HepG2 (cell line): ENCODE measurements at regions not wholly inside any gene's neighbourhood (a gene's known extent, or its start where the extent isn't known, plus 50 kb on each side); places are given as distances from the start of the nearest gene placed in this dataset.

Experiments used
- ATAC-seq: fragments of 200-7000 bp; cut with Tn5 transposase; 3 replicates; pipeline ENCODE4 v1.9.1; 2020; ENCODE audit warnings: mild to moderate bottlenecking, moderate library complexity
- BruUV-seq: library from RNA; stranded (reverse); fragments of 400-500 nt; replicated peaks from 2 replicates; lab custom pipeline; 2021; lab: Mats Ljungman, UMichigan
- CTCF ChIA-PET: fragments of 300-600 bp; formaldehyde crosslinking; extraction: SDS; loops from one replicate; lab custom pipeline; 2021; ENCODE audit warnings: low total read pairs, inconsistent platforms, low intra/inter-chr PET ratio; lab: Yijun Ruan, JAX
- POLR2A ChIA-PET: fragments of 350-600 bp; sonication (Branson Sonifier 250); formaldehyde crosslinking; loops from one replicate; lab custom pipeline; 2020; ENCODE audit warnings: antibody characterized with exemption, inconsistent platforms; lab: Yijun Ruan, JAX
- DNase-seq: peaks from one replicate; pipeline ENCODE4 v3.0.0-alpha.2; 2015; ENCODE audit warnings: low spot score
- FAIRE-seq: peaks from 3 replicates; lab custom pipeline; 2011; peaks lifted over from hg19 to GRCh38; lab: Jason Lieb, UNC
- H2AFZ ChIP-seq: one replicate; pipeline ENCODE4 v1.6.1; 2011; ENCODE audit warnings: low read length, inconsistent platforms
- H3K27ac ChIP-seq: fragments of 300-600 bp; 3 replicates; pipeline ENCODE4 v1.8.0; 2011; ENCODE audit warnings: mixed run types, mild to moderate bottlenecking, mixed read lengths, low read length, inconsistent platforms; ENCODE audit not compliant: insufficient read depth; ENCODE audit errors: extremely low read length
- H3K27me3 ChIP-seq, 2 experiments: fragments of 200-600 bp in 1 of 2; 2 replicates in 1 of 2; 3 replicates in 1 of 2; pipeline versions ENCODE4 v1.6.0 to v1.8.0; 2011; ENCODE audit warnings: low read length in 2 of 2, mild to moderate bottlenecking in 2 of 2, moderate library complexity in 2 of 2, inconsistent platforms in 1 of 2; ENCODE audit not compliant: insufficient read depth in 2 of 2, control insufficient read depth in 1 of 2
- H3K36me3 ChIP-seq, 2 experiments: fragments of 200-600 bp in 1 of 2; replicated peaks in 1 of 2; 2 replicates in 1 of 2; 3 replicates in 1 of 2; pipeline versions ENCODE4 v1.5.1 to v1.8.0; 2011; ENCODE audit warnings: low read length in 2 of 2, inconsistent platforms in 1 of 2; ENCODE audit not compliant: insufficient read depth in 2 of 2, control insufficient read depth in 1 of 2
- H3K4me1 ChIP-seq: 2 replicates; pipeline ENCODE4 v1.5.1; 2012; ENCODE audit warnings: low read length, inconsistent platforms; ENCODE audit not compliant: insufficient read depth
- H3K4me2 ChIP-seq: 2 replicates; pipeline ENCODE4 v1.6.0; 2011; ENCODE audit warnings: low read depth, low read length, inconsistent platforms
- H3K4me3 ChIP-seq, 3 experiments: fragments of 200-600 bp in 1 of 3; sonication (generic), shearing (Covaris generic) in 1 of 3; replicated peaks in 1 of 3; 2 replicates each; pipeline ENCODE4 v1.5.1; 2011 to 2016; ENCODE audit warnings: low read length in 3 of 3, inconsistent platforms in 2 of 3, low read depth in 2 of 3, mild to moderate bottlenecking in 2 of 3, control low read depth in 1 of 3, mixed read lengths in 1 of 3; ENCODE audit not compliant: insufficient read depth in 1 of 3
- H3K79me2 ChIP-seq: one replicate; pipeline ENCODE4 v1.6.1; 2011; ENCODE audit warnings: low read length, inconsistent platforms; ENCODE audit not compliant: insufficient read depth
- H3K9ac ChIP-seq: 2 replicates; pipeline ENCODE4 v1.6.0; 2011; ENCODE audit warnings: mild to moderate bottlenecking, low read depth, low read length, inconsistent platforms; ENCODE audit not compliant: insufficient read depth
- H3K9me3 ChIP-seq: 2 replicates; pipeline ENCODE4 v1.5.1; 2012; ENCODE audit warnings: mild to moderate bottlenecking, low read length
- H4K20me1 ChIP-seq: 2 replicates; pipeline ENCODE4 v1.6.0; 2011; ENCODE audit warnings: inconsistent platforms, mild to moderate bottlenecking, low read length, moderate library complexity; ENCODE audit not compliant: insufficient read depth
- ZNF232 ChIP-seq: sonication (generic); formaldehyde crosslinking; IDR thresholded peaks from 2 replicates; pipeline ENCODE4 v1.4.0; 2020; ENCODE audit warnings: missing genetic modification reagents, borderline replicate concordance
- ZNF816 ChIP-seq: sonication (generic); formaldehyde crosslinking; IDR thresholded peaks from 2 replicates; pipeline ENCODE4 v1.8.0; 2022; ENCODE audit warnings: missing genetic modification reagents, mild to moderate bottlenecking, borderline replicate concordance
- WGBS: methylation state at CpG from one replicate; pipeline ENCODE4 v1.1.6; 2017; ENCODE audit warnings: low lambda C conversion rate; 5-methylcytosine and 5-hydroxymethylcytosine counted together
- in situ Hi-C: cut with HindIII; loops from 2 replicates; pipeline ENCODE4 v1.10.0; 2017; ENCODE audit warnings: low pct_unique_long_range_greater_than_20kb; ENCODE audit not compliant: extremely low pct_ligation_motif_present
- intact Hi-C: fragments of 100-400 bp; cut with micrococcal nuclease; formaldehyde crosslinking; loops from one replicate; pipeline ENCODE4 v1.10.0; 2022; ENCODE audit not compliant: unreplicated experiment
- TF ChIP-seq, protein P1 (sequence below): sonication (generic); formaldehyde crosslinking; IDR thresholded peaks from 2 replicates; pipeline ENCODE4 v1.5.0; 2020; ENCODE audit warnings: missing genetic modification reagents
- TF ChIP-seq, protein P2 (sequence below), 2 experiments: fragments of 450-650 bp in 1 of 2; sonication (generic) in 1 of 2; formaldehyde crosslinking in 1 of 2; IDR thresholded peaks; 2 replicates each; pipeline versions ENCODE4 v1.6.1 to v1.8.0; 2016 to 2022; ENCODE audit warnings: antibody characterized with exemption in 1 of 2, mild to moderate bottlenecking in 1 of 2, missing genetic modification reagents in 1 of 2

DNA sequence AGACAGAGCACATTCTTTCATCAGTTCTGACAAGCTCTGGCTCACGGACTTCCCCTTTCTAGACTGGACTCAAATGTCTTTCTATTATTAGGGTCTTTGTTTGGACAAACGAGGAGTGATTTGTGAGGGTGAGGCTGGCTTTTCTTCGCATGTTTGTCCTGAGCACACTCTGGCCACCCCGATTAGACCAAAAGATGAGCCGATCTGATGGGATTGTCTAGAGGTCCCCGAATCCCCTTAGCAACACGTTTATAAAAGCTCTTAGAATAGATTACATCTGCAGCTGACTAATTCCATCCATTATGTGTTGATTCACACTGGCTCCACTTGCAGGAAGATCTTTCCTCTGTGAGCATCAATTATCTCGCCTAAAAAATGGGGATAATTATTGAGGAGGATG is 675.4 kb upstream of the AUTS2 start:
- Histone ChIP-seq H3K79me2 (no peaks in the 10 kb centered on the region), H2AFZ (no peak overlapping the region), H3K27me3 (no peaks in the 10 kb centered on the region), H3K9me3 (peaks cover 74% of the 10 kb centered on the region), H4K20me1 (no peaks in the 10 kb centered on the region), H3K4me3 (no peak overlapping the region), H3K36me3 (no peaks in the 10 kb centered on the region), H3K27ac (no peak overlapping the region), H3K4me2 (no peak overlapping the region), H3K9ac (no peak overlapping the region), H3K4me1 (no peaks in the 10 kb centered on the region)
- ChIA-PET POLR2A (no interaction called here), CTCF (no interaction called here)
- no peak for DNase-seq
- TF ChIP-seq, protein P1, sequence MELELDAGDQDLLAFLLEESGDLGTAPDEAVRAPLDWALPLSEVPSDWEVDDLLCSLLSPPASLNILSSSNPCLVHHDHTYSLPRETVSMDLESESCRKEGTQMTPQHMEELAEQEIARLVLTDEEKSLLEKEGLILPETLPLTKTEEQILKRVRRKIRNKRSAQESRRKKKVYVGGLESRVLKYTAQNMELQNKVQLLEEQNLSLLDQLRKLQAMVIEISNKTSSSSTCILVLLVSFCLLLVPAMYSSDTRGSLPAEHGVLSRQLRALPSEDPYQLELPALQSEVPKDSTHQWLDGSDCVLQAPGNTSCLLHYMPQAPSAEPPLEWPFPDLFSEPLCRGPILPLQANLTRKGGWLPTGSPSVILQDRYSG (CRISPR knock-in tag) = no peak
- TF ChIP-seq ZNF816 (no peak), ZNF232 (CRISPR knock-in tag) (no peak)
- TF ChIP-seq, protein P2, sequence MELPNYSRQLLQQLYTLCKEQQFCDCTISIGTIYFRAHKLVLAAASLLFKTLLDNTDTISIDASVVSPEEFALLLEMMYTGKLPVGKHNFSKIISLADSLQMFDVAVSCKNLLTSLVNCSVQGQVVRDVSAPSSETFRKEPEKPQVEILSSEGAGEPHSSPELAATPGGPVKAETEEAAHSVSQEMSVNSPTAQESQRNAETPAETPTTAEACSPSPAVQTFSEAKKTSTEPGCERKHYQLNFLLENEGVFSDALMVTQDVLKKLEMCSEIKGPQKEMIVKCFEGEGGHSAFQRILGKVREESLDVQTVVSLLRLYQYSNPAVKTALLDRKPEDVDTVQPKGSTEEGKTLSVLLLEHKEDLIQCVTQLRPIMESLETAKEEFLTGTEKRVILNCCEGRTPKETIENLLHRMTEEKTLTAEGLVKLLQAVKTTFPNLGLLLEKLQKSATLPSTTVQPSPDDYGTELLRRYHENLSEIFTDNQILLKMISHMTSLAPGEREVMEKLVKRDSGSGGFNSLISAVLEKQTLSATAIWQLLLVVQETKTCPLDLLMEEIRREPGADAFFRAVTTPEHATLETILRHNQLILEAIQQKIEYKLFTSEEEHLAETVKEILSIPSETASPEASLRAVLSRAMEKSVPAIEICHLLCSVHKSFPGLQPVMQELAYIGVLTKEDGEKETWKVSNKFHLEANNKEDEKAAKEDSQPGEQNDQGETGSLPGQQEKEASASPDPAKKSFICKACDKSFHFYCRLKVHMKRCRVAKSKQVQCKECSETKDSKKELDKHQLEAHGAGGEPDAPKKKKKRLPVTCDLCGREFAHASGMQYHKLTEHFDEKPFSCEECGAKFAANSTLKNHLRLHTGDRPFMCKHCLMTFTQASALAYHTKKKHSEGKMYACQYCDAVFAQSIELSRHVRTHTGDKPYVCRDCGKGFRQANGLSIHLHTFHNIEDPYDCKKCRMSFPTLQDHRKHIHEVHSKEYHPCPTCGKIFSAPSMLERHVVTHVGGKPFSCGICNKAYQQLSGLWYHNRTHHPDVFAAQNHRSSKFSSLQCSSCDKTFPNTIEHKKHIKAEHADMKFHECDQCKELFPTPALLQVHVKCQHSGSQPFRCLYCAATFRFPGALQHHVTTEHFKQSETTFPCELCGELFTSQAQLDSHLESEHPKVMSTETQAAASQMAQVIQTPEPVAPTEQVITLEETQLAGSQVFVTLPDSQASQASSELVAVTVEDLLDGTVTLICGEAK (IDR thresholded peaks at IDR 0.05) = no peak
- TF ChIP-seq, protein P2 (CRISPR knock-in tag; IDR thresholded peaks at IDR 0.05) = no peak
- in situ Hi-C loops (no loop called here), intact Hi-C loops (no loop called here)
- 5% methylated on average over 8 of the region's 8 CpGs for WGBS
- no TSS peak for BruUV-seq
- no peak for FAIRE-seq
- ATAC-seq = no peak
